H4 (cell line): ENCODE measurements at regions not wholly inside any gene's neighbourhood (a gene's known extent, or its start where the extent isn't known, plus 50 kb on each side); places are given as distances from the start of the nearest gene placed in this dataset.

Experiments used
- DNase-seq: peaks from one replicate; pipeline ENCODE4 v3.0.0-alpha.2; 2015; ENCODE audit warnings: low spot score

- DNase-seq: no peak
These were observed 608.0 kb upstream of the JAG1 start for GRCh38 chr20:11281768-11282167.

GRCh38 chr20:11287126-11287525, 613.3 kb upstream of the JAG1 start:
- no peak for DNase-seq

GRCh38 chr20:11296221-11296620, 621.5 kb upstream of the BTBD3 start:
- DNase-seq: no peak

- DNase-seq: no peak
These were observed 620.7 kb upstream of the BTBD3 start for GRCh38 chr20:11296951-11297350.

- no peak for DNase-seq
These were observed 616.0 kb upstream of the BTBD3 start for GRCh38 chr20:11301699-11302098.

GRCh38 chr20:11302436-11302835, 615.3 kb upstream of the BTBD3 start:
- DNase-seq: no peak

GRCh38 chr20:11304795-11305194, 612.9 kb upstream of the BTBD3 start:
- no peak for DNase-seq

- no peak for DNase-seq
These were observed 612.3 kb upstream of the BTBD3 start for GRCh38 chr20:11305406-11305805.

GRCh38 chr20:11311659-11312224, 606.0 kb upstream of the BTBD3 start:
- no peak for DNase-seq

GRCh38 chr20:11315525-11315924, 602.2 kb upstream of the BTBD3 start:
- DNase-seq: no peak

GRCh38 chr20:11316244-11316643, 601.4 kb upstream of the BTBD3 start:
- DNase-seq: no peak

GRCh38 chr20:11320033-11320432, 597.7 kb upstream of the BTBD3 start:
- DNase-seq: no peak

GRCh38 chr20:11323816-11324215, 593.9 kb upstream of the BTBD3 start:
- DNase-seq: no peak

GRCh38 chr20:11324990-11325389, 592.7 kb upstream of the BTBD3 start:
- DNase-seq: no peak

- no peak for DNase-seq
These were observed 588.9 kb upstream of the BTBD3 start for GRCh38 chr20:11328839-11329238.

- no peak for DNase-seq
These were observed 588.4 kb upstream of the BTBD3 start for GRCh38 chr20:11329271-11329670.

- no peak for DNase-seq
These were observed 586.6 kb upstream of the BTBD3 start for GRCh38 chr20:11331096-11331495.

GRCh38 chr20:11332381-11332780, 585.3 kb upstream of the BTBD3 start:
- DNase-seq: no peak

- no peak for DNase-seq
These were observed 584.1 kb upstream of the BTBD3 start for GRCh38 chr20:11333634-11334033.

GRCh38 chr20:11337361-11338130, 580.1 kb upstream of the BTBD3 start:
- DNase-seq: no peak

GRCh38 chr20:11338496-11339306, 579.0 kb upstream of the BTBD3 start:
- no peak for DNase-seq

- DNase-seq: no peak
These were observed 572.8 kb upstream of the BTBD3 start for GRCh38 chr20:11344939-11345338.

GRCh38 chr20:11347738-11348137, 570.0 kb upstream of the BTBD3 start:
- DNase-seq: no peak
